ENCODE measurements at regions not wholly inside any gene's neighbourhood (a gene's known extent, or its start where the extent isn't known, plus 50 kb on each side); places are given as distances from the start of the nearest gene placed in this dataset.

- Histone ChIP-seq H3K9me3 (no peaks in the 10 kb centered on the region), H3K4me1 (no peaks in the 10 kb centered on the region)
Measured at GRCh38 chr5:6177926-6178325, 200.4 kb downstream of the MED10 start.

GRCh38 chr5:6176102-6176693 lies 202.1 kb downstream of the MED10 start:
- ATAC-seq, result no peak
- Histone ChIP-seq H3K4me1 (no peaks in the 10 kb centered on the region), H3K4me3 (no peak overlapping the region), H3K9me3 (no peaks in the 10 kb centered on the region), H3K36me3 (no peaks in the 10 kb centered on the region), H3K27ac (no peak overlapping the region), H3K27me3 (no peaks in the 10 kb centered on the region)
- no peak for TF ChIP-seq CTCF (IDR thresholded peaks at IDR 0.05)
- no peak for DNase-seq
- intact Hi-C loops (cut with DNase I), result no loop called here

More at GRCh38 chr5:6177926-6178325, 200.4 kb downstream of the MED10 start:
- TF ChIP-seq CTCF (IDR thresholded peaks at IDR 0.05), result no peak
- no peak for ATAC-seq
- H3K36me3 ChIP-seq, result no peaks in the 10 kb centered on the region
- intact Hi-C loops (cut with DNase I), result no loop called here
- H3K27me3 ChIP-seq, result no peaks in the 10 kb centered on the region
- no peak overlapping the region for H3K4me3 ChIP-seq
- no peak for DNase-seq
- no peak overlapping the region for H3K27ac ChIP-seq

- ATAC-seq, result no peak
- Histone ChIP-seq H3K4me3 (no peak overlapping the region), H3K4me1 (no peaks in the 10 kb centered on the region), H3K36me3 (no peaks in the 10 kb centered on the region), H3K9me3 (no peaks in the 10 kb centered on the region), H3K27ac (no peak overlapping the region), H3K27me3 (no peaks in the 10 kb centered on the region)
- TF ChIP-seq CTCF (IDR thresholded peaks at IDR 0.05), result no peak
- DNase-seq, result no peak
- intact Hi-C loops (cut with DNase I), result no loop called here
Measured at GRCh38 chr5:6175172-6175854, 203.0 kb downstream of the MED10 start.

GRCh38 chr5:6169660-6170059 lies 208.7 kb downstream of the MED10 start:
- Histone ChIP-seq H3K4me3 (no peak overlapping the region), H3K9me3 (no peaks in the 10 kb centered on the region), H3K27ac (no peak overlapping the region), H3K4me1 (no peaks in the 10 kb centered on the region), H3K27me3 (no peaks in the 10 kb centered on the region), H3K36me3 (no peaks in the 10 kb centered on the region)
- intact Hi-C loops (cut with DNase I), result no loop called here
- no peak for ATAC-seq
- TF ChIP-seq CTCF (IDR thresholded peaks at IDR 0.05), result no peak
- no peak for DNase-seq

- no peak for ATAC-seq
Measured at GRCh38 chr5:6166698-6167394, 211.5 kb downstream of the MED10 start.

More at GRCh38 chr5:6166698-6167394, 211.5 kb downstream of the MED10 start:
- H3K4me1 ChIP-seq, result no peaks in the 10 kb centered on the region
- no peak overlapping the region for H3K27ac ChIP-seq
- H3K9me3 ChIP-seq, result no peaks in the 10 kb centered on the region
- H3K4me3 ChIP-seq, result no peak overlapping the region
- DNase-seq, result no peak
- intact Hi-C loops (cut with DNase I), result no loop called here
- H3K27me3 ChIP-seq, result no peaks in the 10 kb centered on the region
- H3K36me3 ChIP-seq, result no peaks in the 10 kb centered on the region
- TF ChIP-seq CTCF (IDR thresholded peaks at IDR 0.05), result no peak
